ENCODE measurements at regions not wholly inside any gene's neighbourhood (a gene's known extent, or its start where the extent isn't known, plus 50 kb on each side); places are given as distances from the start of the nearest gene placed in this dataset.

DNA sequence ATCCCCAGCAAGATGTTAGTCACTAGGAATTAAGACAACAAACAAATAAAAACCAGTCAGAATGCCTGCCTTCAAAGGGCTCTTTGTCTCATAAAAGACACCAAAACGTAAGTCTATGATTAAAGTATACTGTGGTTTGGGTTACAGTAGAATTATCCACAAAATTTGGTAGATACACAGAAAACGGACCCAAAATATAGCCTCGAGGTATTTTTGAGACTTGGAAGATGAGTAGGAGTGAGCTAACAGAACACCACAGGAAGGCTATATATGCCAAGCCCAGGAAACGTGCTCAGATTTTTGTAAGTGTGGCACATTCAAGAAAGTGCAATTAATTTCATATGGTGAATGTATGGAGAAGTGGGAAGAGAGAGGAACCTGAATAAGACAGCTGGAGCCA, 831.4 kb downstream of the CDH11 start:
- TF ChIP-seq YY1 (IDR thresholded peaks at IDR 0.05; ENCODE audit: low read depth), result no peak
- TF ChIP-seq, protein P1, sequence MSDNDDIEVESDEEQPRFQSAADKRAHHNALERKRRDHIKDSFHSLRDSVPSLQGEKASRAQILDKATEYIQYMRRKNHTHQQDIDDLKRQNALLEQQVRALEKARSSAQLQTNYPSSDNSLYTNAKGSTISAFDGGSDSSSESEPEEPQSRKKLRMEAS (IDR thresholded peaks at IDR 0.05), result no peak
- no peak for TF ChIP-seq TEAD4 (IDR thresholded peaks at IDR 0.05)
- no peak for TF ChIP-seq NFIC (IDR thresholded peaks at IDR 0.05)
- TF ChIP-seq FOXM1 (IDR thresholded peaks at IDR 0.05; ENCODE audit: borderline replicate concordance, low read depth), result no peak
- TF ChIP-seq ZBTB7A (IDR thresholded peaks at IDR 0.05; ENCODE audit: low read depth), result no peak
- TF ChIP-seq, protein P2, sequence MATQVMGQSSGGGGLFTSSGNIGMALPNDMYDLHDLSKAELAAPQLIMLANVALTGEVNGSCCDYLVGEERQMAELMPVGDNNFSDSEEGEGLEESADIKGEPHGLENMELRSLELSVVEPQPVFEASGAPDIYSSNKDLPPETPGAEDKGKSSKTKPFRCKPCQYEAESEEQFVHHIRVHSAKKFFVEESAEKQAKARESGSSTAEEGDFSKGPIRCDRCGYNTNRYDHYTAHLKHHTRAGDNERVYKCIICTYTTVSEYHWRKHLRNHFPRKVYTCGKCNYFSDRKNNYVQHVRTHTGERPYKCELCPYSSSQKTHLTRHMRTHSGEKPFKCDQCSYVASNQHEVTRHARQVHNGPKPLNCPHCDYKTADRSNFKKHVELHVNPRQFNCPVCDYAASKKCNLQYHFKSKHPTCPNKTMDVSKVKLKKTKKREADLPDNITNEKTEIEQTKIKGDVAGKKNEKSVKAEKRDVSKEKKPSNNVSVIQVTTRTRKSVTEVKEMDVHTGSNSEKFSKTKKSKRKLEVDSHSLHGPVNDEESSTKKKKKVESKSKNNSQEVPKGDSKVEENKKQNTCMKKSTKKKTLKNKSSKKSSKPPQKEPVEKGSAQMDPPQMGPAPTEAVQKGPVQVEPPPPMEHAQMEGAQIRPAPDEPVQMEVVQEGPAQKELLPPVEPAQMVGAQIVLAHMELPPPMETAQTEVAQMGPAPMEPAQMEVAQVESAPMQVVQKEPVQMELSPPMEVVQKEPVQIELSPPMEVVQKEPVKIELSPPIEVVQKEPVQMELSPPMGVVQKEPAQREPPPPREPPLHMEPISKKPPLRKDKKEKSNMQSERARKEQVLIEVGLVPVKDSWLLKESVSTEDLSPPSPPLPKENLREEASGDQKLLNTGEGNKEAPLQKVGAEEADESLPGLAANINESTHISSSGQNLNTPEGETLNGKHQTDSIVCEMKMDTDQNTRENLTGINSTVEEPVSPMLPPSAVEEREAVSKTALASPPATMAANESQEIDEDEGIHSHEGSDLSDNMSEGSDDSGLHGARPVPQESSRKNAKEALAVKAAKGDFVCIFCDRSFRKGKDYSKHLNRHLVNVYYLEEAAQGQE (IDR thresholded peaks at IDR 0.05; ENCODE audit: low read depth), result no peak
- no peak for TF ChIP-seq CREB1 (IDR thresholded peaks at IDR 0.05; ENCODE audit: low read depth)
- TF ChIP-seq TAF1 (IDR thresholded peaks at IDR 0.05; ENCODE audit: low read depth), result no peak
- TF ChIP-seq, protein P3, sequence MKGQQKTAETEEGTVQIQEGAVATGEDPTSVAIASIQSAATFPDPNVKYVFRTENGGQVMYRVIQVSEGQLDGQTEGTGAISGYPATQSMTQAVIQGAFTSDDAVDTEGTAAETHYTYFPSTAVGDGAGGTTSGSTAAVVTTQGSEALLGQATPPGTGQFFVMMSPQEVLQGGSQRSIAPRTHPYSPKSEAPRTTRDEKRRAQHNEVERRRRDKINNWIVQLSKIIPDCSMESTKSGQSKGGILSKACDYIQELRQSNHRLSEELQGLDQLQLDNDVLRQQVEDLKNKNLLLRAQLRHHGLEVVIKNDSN (IDR thresholded peaks at IDR 0.05), result no peak
- TF ChIP-seq EGR1 (IDR thresholded peaks at IDR 0.05), result no peak
- TF ChIP-seq TCF12 (IDR thresholded peaks at IDR 0.05; ENCODE audit: low read depth), result no peak
- no peak for TF ChIP-seq CEBPB (IDR thresholded peaks at IDR 0.05)
- no peak for TF ChIP-seq EP300 (IDR thresholded peaks at IDR 0.05; ENCODE audit: borderline replicate concordance)
- TF ChIP-seq RAD21 (IDR thresholded peaks at IDR 0.05; ENCODE audit: low read depth), result no peak

DNA sequence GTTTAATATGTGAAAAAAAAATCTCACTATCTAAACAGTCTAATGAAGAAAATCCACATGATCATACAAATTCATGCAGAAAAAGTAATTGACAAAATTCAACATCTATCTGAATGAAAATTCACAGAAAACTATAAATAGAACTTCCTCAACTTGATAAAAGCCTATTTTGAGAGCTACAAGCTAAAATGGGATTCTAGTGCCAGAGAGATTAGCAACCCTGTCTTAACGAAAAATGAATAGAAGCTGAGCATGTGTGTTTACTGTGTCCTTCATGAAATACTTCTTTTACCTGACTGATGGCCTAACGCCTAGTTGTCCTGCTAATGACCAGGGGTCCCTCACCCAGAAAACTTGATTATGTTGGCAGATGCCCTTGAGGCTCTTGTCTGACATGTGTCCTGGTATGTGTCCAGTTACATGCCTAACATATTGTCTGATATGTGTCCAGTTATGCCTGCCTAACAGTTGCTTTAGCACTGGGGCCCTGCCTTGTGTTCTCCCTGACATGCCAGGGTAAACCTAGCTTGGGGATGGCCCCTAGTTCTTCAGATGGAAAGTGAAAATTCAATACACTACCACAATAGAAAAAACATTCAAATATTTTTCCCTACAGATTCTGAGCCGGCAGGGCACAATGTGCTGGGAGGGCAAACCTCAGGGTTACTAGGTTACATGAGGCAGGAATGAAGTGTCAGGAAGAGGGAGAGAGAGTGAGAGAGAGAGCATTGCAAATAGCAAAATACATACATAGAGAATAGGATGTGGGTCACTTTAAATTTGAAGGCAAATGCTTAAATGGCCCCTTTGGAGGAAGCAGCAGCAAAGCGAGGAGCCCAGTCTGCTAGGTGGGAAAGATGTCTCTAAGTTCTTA, 834.0 kb downstream of the CDH11 start:
- TF ChIP-seq NFIC (IDR thresholded peaks at IDR 0.05) (no peak), ZBTB7A (IDR thresholded peaks at IDR 0.05; ENCODE audit: low read depth) (no peak), TCF12 (IDR thresholded peaks at IDR 0.05; ENCODE audit: low read depth) (no peak), CREB1 (IDR thresholded peaks at IDR 0.05; ENCODE audit: low read depth) (no peak), YY1 (IDR thresholded peaks at IDR 0.05; ENCODE audit: low read depth) (no peak), EP300 (IDR thresholded peaks at IDR 0.05; ENCODE audit: borderline replicate concordance) (no peak), CEBPB (IDR thresholded peaks at IDR 0.05) (no peak), TEAD4 (IDR thresholded peaks at IDR 0.05) (no peak), RAD21 (IDR thresholded peaks at IDR 0.05; ENCODE audit: low read depth) (no peak)
- TF ChIP-seq, protein P2 (IDR thresholded peaks at IDR 0.05; ENCODE audit: low read depth), result no peak

DNA sequence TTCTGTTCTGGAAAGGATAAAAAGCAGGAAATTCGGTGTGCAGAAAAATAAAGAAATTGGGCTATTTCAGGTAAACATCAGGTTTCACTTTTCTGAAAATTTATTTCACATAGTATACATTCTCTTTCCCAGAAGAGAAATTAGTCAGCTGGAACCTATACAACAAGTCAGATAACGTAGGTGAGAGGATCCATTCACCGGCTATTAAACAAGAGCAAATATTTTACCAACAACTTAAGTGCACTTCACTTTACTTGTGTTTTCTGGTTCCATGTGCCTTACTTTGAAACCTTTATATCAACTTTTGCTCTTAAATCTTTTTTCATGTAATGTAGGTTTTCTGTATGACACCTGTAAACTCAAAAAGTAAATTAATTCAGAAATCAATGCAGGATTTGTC, 839.7 kb downstream of the CDH11 start:
- TF ChIP-seq, protein P3 (IDR thresholded peaks at IDR 0.05), result no peak
- no peak for TF ChIP-seq RAD21 (IDR thresholded peaks at IDR 0.05; ENCODE audit: low read depth)
- no peak for TF ChIP-seq ZBTB7A (IDR thresholded peaks at IDR 0.05; ENCODE audit: low read depth)
- TF ChIP-seq CREB1 (IDR thresholded peaks at IDR 0.05; ENCODE audit: low read depth), result no peak
- TF ChIP-seq, protein P1 (IDR thresholded peaks at IDR 0.05), result no peak
- no peak for TF ChIP-seq EP300 (IDR thresholded peaks at IDR 0.05; ENCODE audit: borderline replicate concordance)
- TF ChIP-seq, protein P2 (IDR thresholded peaks at IDR 0.05; ENCODE audit: low read depth), result no peak
- TF ChIP-seq TEAD4 (IDR thresholded peaks at IDR 0.05), result no peak
- no peak for TF ChIP-seq FOXM1 (IDR thresholded peaks at IDR 0.05; ENCODE audit: borderline replicate concordance, low read depth)
- no peak for TF ChIP-seq TAF1 (IDR thresholded peaks at IDR 0.05; ENCODE audit: low read depth)
- TF ChIP-seq EGR1 (IDR thresholded peaks at IDR 0.05), result no peak
- no peak for TF ChIP-seq NFIC (IDR thresholded peaks at IDR 0.05)
- no peak for TF ChIP-seq CEBPB (IDR thresholded peaks at IDR 0.05)
- TF ChIP-seq YY1 (IDR thresholded peaks at IDR 0.05; ENCODE audit: low read depth), result no peak
- no peak for TF ChIP-seq TCF12 (IDR thresholded peaks at IDR 0.05; ENCODE audit: low read depth)

DNA sequence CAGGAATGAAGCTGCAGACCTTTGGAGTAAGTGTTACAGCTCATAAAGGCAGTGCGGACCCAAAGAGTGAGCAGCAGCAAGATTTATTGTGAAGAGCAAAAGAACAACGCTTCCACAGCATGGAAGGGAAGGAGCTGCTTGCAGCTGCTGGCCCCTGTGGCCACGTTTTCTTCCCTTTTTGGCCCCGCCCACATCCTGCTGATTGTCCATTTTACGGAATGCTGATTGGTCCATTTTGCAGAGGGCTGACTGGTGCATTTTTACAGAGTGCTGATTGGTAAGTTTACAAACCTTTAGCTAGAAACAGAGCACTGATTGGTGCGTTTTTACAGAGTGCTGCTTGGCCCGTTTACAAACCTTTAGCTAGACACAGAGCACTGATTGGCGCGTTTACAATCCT, 841.5 kb downstream of the CDH11 start:
- TF ChIP-seq EP300 (IDR thresholded peaks at IDR 0.05; ENCODE audit: borderline replicate concordance) (no peak), FOXM1 (IDR thresholded peaks at IDR 0.05; ENCODE audit: borderline replicate concordance, low read depth) (no peak), TAF1 (IDR thresholded peaks at IDR 0.05; ENCODE audit: low read depth) (no peak), EGR1 (IDR thresholded peaks at IDR 0.05) (no peak), NFIC (IDR thresholded peaks at IDR 0.05) (no peak), YY1 (IDR thresholded peaks at IDR 0.05; ENCODE audit: low read depth) (no peak), TEAD4 (IDR thresholded peaks at IDR 0.05) (no peak), RAD21 (IDR thresholded peaks at IDR 0.05; ENCODE audit: low read depth) (no peak), TCF12 (IDR thresholded peaks at IDR 0.05; ENCODE audit: low read depth) (no peak), ZBTB7A (IDR thresholded peaks at IDR 0.05; ENCODE audit: low read depth) (no peak), CREB1 (IDR thresholded peaks at IDR 0.05; ENCODE audit: low read depth) (no peak), CEBPB (IDR thresholded peaks at IDR 0.05) (no peak)
- TF ChIP-seq, protein P1 (IDR thresholded peaks at IDR 0.05), result no peak
- TF ChIP-seq, protein P3 (IDR thresholded peaks at IDR 0.05), result no peak
- TF ChIP-seq, protein P2 (IDR thresholded peaks at IDR 0.05; ENCODE audit: low read depth), result no peak
